ENCODE measurements at regions not wholly inside any gene's neighbourhood (a gene's known extent, or its start where the extent isn't known, plus 50 kb on each side); places are given as distances from the start of the nearest gene placed in this dataset.
A peak's percentile ranks its signal among the peaks of the same experiment; 100 is the strongest.

DNA sequence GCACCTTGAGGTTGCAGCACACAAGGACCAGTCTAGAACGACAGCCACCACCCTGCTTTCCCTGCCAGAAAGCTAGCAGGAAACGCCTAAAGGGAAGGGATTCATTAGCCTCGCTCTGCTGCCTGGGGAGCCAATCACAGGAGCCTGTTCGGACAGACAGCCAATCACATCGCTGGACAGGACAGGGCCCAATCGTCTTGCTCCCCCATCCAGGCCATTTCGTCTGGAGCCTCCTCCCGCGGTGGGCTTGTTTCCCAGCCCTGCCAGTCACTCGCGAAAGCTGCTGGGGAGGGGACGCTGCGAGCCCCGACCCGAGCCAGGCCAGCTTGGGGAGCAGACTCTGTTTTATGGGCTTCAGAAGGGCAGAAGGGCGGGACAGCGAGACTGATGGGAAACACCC is 79.8 kb upstream of the NCAM1 start:
- H3K4me3 ChIP-seq (ENCODE audit: low read depth, low read length) = peak overlapping the region; percentile 41

DNA sequence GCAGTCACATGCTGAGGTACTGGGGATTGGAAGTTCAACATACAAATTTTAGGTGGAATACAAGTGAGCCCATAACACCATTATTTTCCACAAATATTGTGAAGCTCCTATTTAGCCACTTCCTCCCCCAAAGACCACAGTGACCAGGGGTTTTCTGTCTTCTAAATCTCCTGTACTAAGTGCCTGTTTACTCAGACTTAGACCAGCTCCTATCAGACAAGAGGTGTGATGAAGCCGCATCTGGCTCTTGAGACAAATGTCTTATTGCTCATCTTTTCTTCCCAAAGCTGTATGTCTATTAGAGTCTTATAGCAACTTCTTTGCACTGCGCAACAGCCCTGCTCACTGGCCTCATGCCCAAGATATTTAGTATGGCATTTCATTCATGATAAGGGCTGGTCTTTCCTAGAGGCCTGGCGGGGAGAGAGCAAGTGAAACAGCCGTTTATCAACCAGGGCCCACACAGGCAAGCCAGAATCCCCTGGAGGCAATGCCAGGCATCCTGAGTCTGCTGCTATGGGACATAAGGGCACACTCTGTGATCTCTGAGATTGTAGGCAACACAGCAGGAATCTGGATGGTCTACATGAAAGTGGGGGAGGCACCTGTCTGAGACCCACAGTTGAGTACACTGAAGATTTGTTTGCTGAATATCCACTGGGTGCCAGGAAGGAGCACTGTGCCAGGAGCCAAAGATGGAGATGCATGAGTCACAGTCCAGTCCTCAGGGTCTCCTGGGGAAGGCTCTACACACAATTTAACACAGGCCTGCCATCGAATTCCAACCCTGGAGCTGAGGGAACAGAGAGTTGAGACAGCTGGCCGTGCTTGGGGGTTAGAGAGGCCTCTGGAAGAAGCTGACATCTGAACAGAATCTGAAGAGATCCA is 78.5 kb upstream of the NCAM1 start:
- TF ChIP-seq, protein P1, sequence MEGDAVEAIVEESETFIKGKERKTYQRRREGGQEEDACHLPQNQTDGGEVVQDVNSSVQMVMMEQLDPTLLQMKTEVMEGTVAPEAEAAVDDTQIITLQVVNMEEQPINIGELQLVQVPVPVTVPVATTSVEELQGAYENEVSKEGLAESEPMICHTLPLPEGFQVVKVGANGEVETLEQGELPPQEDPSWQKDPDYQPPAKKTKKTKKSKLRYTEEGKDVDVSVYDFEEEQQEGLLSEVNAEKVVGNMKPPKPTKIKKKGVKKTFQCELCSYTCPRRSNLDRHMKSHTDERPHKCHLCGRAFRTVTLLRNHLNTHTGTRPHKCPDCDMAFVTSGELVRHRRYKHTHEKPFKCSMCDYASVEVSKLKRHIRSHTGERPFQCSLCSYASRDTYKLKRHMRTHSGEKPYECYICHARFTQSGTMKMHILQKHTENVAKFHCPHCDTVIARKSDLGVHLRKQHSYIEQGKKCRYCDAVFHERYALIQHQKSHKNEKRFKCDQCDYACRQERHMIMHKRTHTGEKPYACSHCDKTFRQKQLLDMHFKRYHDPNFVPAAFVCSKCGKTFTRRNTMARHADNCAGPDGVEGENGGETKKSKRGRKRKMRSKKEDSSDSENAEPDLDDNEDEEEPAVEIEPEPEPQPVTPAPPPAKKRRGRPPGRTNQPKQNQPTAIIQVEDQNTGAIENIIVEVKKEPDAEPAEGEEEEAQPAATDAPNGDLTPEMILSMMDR (IDR thresholded peaks at IDR 0.05; ENCODE audit: insufficient read depth, low read length) = no peak
- peak; percentile 8 for DNase-seq (ENCODE audit: low read depth)
- no peak overlapping the region for H3K4me3 ChIP-seq (ENCODE audit: low read depth, low read length)

More for the DNA sequence above, 79.8 kb upstream of the NCAM1 start:
- peak; percentile 54 for DNase-seq (ENCODE audit: low read depth)
- TF ChIP-seq, protein P1 (IDR thresholded peaks at IDR 0.05; ENCODE audit: insufficient read depth, low read length) = no peak

DNA sequence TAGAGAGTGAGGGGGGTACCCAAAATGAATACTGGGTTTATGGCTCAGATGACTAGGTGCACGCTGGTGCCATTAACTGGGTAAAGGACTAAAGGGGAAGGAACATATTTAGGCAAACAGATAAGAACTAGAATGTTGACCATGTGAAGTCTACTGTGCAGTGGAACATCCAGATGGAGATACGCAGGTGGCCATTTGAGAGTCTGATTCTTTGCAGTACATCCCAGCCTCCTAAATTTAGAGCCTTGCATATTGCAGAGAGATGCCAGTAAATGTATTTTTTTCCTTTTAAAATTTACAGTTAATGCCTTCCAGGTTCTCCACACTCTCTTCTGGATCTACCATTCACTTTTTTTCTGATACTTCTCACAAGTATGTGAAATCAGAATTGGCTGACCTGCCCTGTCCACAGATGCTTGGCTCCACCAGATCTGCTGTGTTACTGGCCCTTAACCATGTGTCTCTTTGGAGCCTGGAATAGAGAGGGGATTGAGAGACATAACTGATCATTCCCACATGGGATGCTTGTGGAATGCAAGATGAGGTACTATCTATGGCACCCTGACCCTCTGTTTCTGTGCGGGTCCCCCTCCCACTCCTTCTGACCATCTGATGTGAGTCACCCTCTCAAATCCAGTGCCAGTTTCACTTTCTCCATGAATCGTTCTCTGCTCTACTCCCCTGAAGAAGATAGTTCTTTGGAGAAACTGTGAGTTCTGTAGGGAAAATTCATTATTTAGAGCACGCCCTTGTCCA is 77.0 kb upstream of the NCAM1 start:
- TF ChIP-seq, protein P1 (IDR thresholded peaks at IDR 0.05; ENCODE audit: insufficient read depth, low read length) = no peak
- no peak overlapping the region for H3K4me3 ChIP-seq (ENCODE audit: low read depth, low read length)
- peak; percentile 33 for DNase-seq (ENCODE audit: low read depth)

DNA sequence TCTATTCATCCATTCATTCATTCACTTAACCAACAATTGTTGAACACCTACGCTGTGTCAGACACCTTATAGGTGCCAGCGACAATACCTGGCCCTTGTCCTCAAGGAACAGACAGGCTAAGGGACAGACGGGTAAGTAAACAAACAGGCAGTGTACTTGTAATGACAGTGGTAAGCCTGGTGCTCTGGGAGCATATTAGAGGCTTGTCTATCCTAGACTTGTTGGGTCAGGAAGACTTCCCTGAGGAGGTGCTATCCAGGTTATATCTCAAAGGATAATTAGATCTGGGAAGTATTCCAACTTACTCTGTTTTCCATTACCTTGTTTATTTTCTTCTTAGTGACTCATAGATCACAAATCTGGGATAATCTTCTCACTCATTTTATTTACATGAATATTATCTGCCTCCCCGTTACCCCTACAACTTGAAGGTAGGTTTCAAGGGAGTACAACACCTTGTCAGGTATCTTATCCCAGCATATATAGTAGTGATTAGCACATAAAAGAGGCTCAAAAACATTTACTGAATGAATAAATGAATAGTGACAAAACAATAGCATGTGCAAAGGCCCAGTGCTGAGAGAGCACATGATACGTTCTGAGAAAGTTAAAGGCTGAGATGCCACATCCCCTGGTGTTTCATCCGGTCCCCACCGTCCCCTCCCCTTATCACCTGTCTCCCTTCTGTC is 75.3 kb upstream of the NCAM1 start:
- TF ChIP-seq, protein P1 (IDR thresholded peaks at IDR 0.05; ENCODE audit: insufficient read depth, low read length) = no peak

DNA sequence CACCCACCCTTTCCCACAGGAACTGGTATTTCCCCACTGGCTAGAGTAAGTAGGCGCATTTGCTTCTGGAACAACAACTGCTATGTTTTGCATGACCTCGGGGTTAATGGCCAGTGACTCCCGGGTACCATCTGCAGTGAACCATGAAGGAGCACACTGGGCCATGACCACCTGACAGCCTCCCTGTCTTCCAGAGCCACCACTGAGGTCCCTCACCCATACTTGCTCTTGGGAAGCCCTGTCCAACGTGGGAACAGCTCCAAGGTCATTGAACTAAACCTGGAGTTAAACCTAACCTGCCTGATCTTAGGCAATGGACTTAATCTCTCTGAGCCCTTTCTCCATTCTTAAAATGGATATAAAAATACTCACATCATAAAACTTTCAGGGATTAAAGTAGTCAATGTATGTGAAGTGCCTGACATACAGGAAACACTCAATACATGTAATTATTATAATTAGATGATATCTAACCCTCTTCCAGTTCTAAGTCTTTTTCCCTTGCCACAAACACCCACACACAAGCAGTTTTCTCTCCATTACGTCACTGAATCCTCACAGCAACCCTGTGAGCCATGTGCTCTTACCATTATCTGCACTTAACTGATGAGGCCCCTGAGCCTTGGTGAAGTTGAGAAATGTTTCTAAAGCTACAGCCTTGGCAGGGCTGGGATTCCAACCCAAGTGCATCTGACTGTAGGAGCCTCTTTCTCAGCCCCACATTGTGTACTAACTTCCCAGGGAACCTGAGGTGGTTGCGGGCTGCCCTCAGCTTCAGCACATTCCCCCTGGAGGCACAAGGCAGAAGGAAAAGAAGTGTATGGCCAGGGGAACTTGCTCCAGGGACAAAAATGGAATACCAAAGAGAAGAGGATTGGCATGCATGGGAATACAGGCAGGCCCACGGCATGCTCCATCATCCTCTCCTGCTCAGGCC is 74.5 kb upstream of the NCAM1 start:
- peak; percentile 28 for DNase-seq (ENCODE audit: low read depth)

More for the DNA sequence above, 75.3 kb upstream of the NCAM1 start:
- DNase-seq (ENCODE audit: low read depth) = no peak
- no peak overlapping the region for H3K4me3 ChIP-seq (ENCODE audit: low read depth, low read length)

More for the DNA sequence above, 74.5 kb upstream of the NCAM1 start:
- TF ChIP-seq, protein P1 (IDR thresholded peaks at IDR 0.05; ENCODE audit: insufficient read depth, low read length) = no peak
- no peak overlapping the region for H3K4me3 ChIP-seq (ENCODE audit: low read depth, low read length)
